WTC11 (cell line): ENCODE measurements at regions not wholly inside any gene's neighbourhood (a gene's known extent, or its start where the extent isn't known, plus 50 kb on each side); places are given as distances from the start of the nearest gene placed in this dataset.

ENCODE experiments used
- HMGXB4 ChIP-seq: sonication (generic); formaldehyde crosslinking; IDR thresholded peaks from 2 replicates; pipeline ENCODE4 v1.8.1; 2023; ENCODE audit warnings: mild to moderate bottlenecking, moderate library complexity, missing genetic modification reagents
- KAT7 ChIP-seq: sonication (generic); formaldehyde crosslinking; IDR thresholded peaks from 2 replicates; pipeline ENCODE4 v1.8.1; 2023; ENCODE audit warnings: missing genetic modification reagents, mild to moderate bottlenecking, borderline replicate concordance
- NFYB ChIP-seq: sonication (generic); formaldehyde crosslinking; conservative IDR thresholded peaks from 2 replicates; pipeline ENCODE4 v1.8.0; 2022; ENCODE audit warnings: low read depth, missing genetic modification reagents
- NR2C2 ChIP-seq: sonication (generic); formaldehyde crosslinking; IDR thresholded peaks from 2 replicates; pipeline ENCODE4 v1.8.0; 2022; ENCODE audit warnings: mild to moderate bottlenecking, missing genetic modification reagents
- PRDM15 ChIP-seq: sonication (generic); formaldehyde crosslinking; IDR thresholded peaks from 2 replicates; pipeline ENCODE4 v1.8.0; 2022; ENCODE audit warnings: missing genetic modification reagents
- TCF7 ChIP-seq: sonication (generic); formaldehyde crosslinking; IDR thresholded peaks from 2 replicates; pipeline ENCODE4 v1.8.0; 2022; ENCODE audit warnings: mild to moderate bottlenecking, low read depth, missing genetic modification reagents, moderate library complexity
- ZNF219 ChIP-seq: sonication (generic); formaldehyde crosslinking; IDR thresholded peaks from 2 replicates; pipeline ENCODE4 v1.8.0; 2023; ENCODE audit warnings: missing genetic modification reagents, mild to moderate bottlenecking, borderline replicate concordance
- TF ChIP-seq, protein P1 (sequence below): fragments of 200-600 bp; IDR thresholded peaks from 2 replicates; pipeline ENCODE4 v1.8.0; 2022; ENCODE audit warnings: antibody characterized with exemption
- TF ChIP-seq, protein P2 (sequence below): sonication (generic); formaldehyde crosslinking; IDR thresholded peaks from 2 replicates; pipeline ENCODE4 v1.8.0; 2022; ENCODE audit warnings: mild to moderate bottlenecking, missing genetic modification reagents

- no peak for TF ChIP-seq PRDM15 (CRISPR knock-in tag)
- no peak for TF ChIP-seq NFYB (CRISPR knock-in tag)
- no peak for TF ChIP-seq KAT7 (CRISPR knock-in tag)
- TF ChIP-seq HMGXB4 (CRISPR knock-in tag) = no peak
- TF ChIP-seq, protein P1, sequence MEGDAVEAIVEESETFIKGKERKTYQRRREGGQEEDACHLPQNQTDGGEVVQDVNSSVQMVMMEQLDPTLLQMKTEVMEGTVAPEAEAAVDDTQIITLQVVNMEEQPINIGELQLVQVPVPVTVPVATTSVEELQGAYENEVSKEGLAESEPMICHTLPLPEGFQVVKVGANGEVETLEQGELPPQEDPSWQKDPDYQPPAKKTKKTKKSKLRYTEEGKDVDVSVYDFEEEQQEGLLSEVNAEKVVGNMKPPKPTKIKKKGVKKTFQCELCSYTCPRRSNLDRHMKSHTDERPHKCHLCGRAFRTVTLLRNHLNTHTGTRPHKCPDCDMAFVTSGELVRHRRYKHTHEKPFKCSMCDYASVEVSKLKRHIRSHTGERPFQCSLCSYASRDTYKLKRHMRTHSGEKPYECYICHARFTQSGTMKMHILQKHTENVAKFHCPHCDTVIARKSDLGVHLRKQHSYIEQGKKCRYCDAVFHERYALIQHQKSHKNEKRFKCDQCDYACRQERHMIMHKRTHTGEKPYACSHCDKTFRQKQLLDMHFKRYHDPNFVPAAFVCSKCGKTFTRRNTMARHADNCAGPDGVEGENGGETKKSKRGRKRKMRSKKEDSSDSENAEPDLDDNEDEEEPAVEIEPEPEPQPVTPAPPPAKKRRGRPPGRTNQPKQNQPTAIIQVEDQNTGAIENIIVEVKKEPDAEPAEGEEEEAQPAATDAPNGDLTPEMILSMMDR = no peak
- TF ChIP-seq NR2C2 = no peak
- TF ChIP-seq, protein P2, sequence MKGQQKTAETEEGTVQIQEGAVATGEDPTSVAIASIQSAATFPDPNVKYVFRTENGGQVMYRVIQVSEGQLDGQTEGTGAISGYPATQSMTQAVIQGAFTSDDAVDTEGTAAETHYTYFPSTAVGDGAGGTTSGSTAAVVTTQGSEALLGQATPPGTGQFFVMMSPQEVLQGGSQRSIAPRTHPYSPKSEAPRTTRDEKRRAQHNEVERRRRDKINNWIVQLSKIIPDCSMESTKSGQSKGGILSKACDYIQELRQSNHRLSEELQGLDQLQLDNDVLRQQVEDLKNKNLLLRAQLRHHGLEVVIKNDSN (CRISPR knock-in tag) = no peak
- no peak for TF ChIP-seq ZNF219 (CRISPR knock-in tag)
- no peak for TF ChIP-seq TCF7
Observed at GRCh38 chrX:21166272-21166982, 207.8 kb upstream of the CNKSR2 start.
